IMR-90 (cell line): ENCODE measurements at regions not wholly inside any gene's neighbourhood (a gene's known extent, or its start where the extent isn't known, plus 50 kb on each side); places are given as distances from the start of the nearest gene placed in this dataset.

Source experiments
- ATAC-seq: fragments of 200-7000 bp; cut with Tn5 transposase; 2 replicates; pipeline ENCODE4 v1.9.1; 2020; ENCODE audit warnings: low read depth, mild to moderate bottlenecking, moderate library complexity
- BruUV-seq: library from RNA; stranded (reverse); fragments of 400-500 nt; replicated peaks from 2 replicates; lab custom pipeline; 2021; lab: Mats Ljungman, UMichigan
- CTCF ChIA-PET: fragments of 300-600 bp; formaldehyde crosslinking; extraction: SDS; loops from one replicate; lab custom pipeline; 2021; ENCODE audit warnings: antibody characterized with exemption; lab: Yijun Ruan, JAX
- POLR2A ChIA-PET: fragments of 300-600 bp; sonication (Branson Sonifier 250); formaldehyde crosslinking; loops from one replicate; lab custom pipeline; 2022; ENCODE audit warnings: antibody characterized with exemption; ENCODE audit not compliant: unreplicated experiment; lab: Charles Lee
- DNase-seq: peaks from one replicate; pipeline ENCODE4 v3.0.0; 2013
- H2AFZ ChIP-seq: replicated peaks from 2 replicates; pipeline ENCODE3; 2013; ENCODE audit warnings: low read length, mild to moderate bottlenecking; ENCODE audit not compliant: poor library complexity
- H2AK5ac ChIP-seq: 2 replicates; pipeline ENCODE4 v1.6.1; 2013; ENCODE audit warnings: low read depth, low read length, inconsistent platforms
- H2AK9ac ChIP-seq: replicated peaks from 2 replicates; pipeline ENCODE3; 2013; ENCODE audit warnings: mild to moderate bottlenecking, low read depth, low read length, moderate library complexity; ENCODE audit not compliant: poor library complexity
- H2BK120ac ChIP-seq: 2 replicates; pipeline ENCODE4 v1.6.1; 2013; ENCODE audit warnings: low read depth, low read length, inconsistent platforms
- H2BK15ac ChIP-seq: 3 replicates; pipeline ENCODE4 v1.6.1; 2013; ENCODE audit warnings: low read depth, low read length, inconsistent platforms
- H2BK20ac ChIP-seq: 2 replicates; pipeline ENCODE4 v1.6.1; 2013; ENCODE audit warnings: low read depth, mild to moderate bottlenecking, inconsistent platforms, low read length, moderate library complexity
- H2BK5ac ChIP-seq: 2 replicates; pipeline ENCODE4 v1.6.1; 2013; ENCODE audit warnings: mild to moderate bottlenecking, low read depth, low read length, inconsistent platforms; ENCODE audit not compliant: poor library complexity, severe bottlenecking
- H3K14ac ChIP-seq: replicated peaks from 2 replicates; pipeline ENCODE4 v1.6.1; 2013; ENCODE audit warnings: low read depth, low read length, inconsistent platforms
- H3K18ac ChIP-seq: 2 replicates; pipeline ENCODE4 v1.6.1; 2013; ENCODE audit warnings: low read depth, low read length, control low read depth
- H3K23ac ChIP-seq: 2 replicates; pipeline ENCODE4 v1.6.1; 2013; ENCODE audit warnings: low read depth, low read length, inconsistent platforms
- H3K27ac ChIP-seq: 2 replicates; pipeline ENCODE4 v1.5.1; 2013; ENCODE audit warnings: mild to moderate bottlenecking, control low read depth, low read length; ENCODE audit not compliant: insufficient read depth
- H3K27me3 ChIP-seq: 2 replicates; pipeline ENCODE4 v1.6.1; 2013; ENCODE audit warnings: low read length; ENCODE audit not compliant: control insufficient read depth, insufficient read depth
- H3K36me3 ChIP-seq: 2 replicates; pipeline ENCODE4 v1.6.1; 2013; ENCODE audit warnings: low read length, mixed read lengths; ENCODE audit not compliant: control insufficient read depth, insufficient read depth
- H3K4ac ChIP-seq: 2 replicates; pipeline ENCODE4 v1.6.1; 2013; ENCODE audit warnings: low read depth, low read length, inconsistent platforms
- H3K4me1 ChIP-seq: 2 replicates; pipeline ENCODE4 v1.6.1; 2013; ENCODE audit warnings: low read length, mixed read lengths; ENCODE audit not compliant: control insufficient read depth, insufficient read depth
- H3K4me2 ChIP-seq: 2 replicates; pipeline ENCODE4 v1.6.1; 2013; ENCODE audit warnings: low read depth, mild to moderate bottlenecking, control low read depth, low read length, moderate library complexity
- H3K4me3 ChIP-seq: 2 replicates; pipeline ENCODE4 v1.5.1; 2013; ENCODE audit warnings: low read depth, mild to moderate bottlenecking, control low read depth, low read length, moderate library complexity; ENCODE audit not compliant: insufficient read depth
- H3K56ac ChIP-seq: 2 replicates; pipeline ENCODE4 v1.6.1; 2013; ENCODE audit warnings: low read length, inconsistent platforms; ENCODE audit not compliant: insufficient read depth; ENCODE audit errors: extremely low read depth
- H3K79me1 ChIP-seq, 2 experiments: 2 replicates each; pipeline ENCODE4 v1.6.1; 2013; ENCODE audit warnings: low read length in 2 of 2, inconsistent platforms in 1 of 2, low read depth in 1 of 2
- H3K9ac ChIP-seq: 2 replicates; pipeline ENCODE4 v1.6.1; 2013; ENCODE audit warnings: low read depth, low read length, control low read depth
- H3K9me1 ChIP-seq: 2 replicates; pipeline ENCODE4 v1.6.1; 2013; ENCODE audit warnings: low read length, inconsistent platforms; ENCODE audit not compliant: insufficient read depth
- H3K9me3 ChIP-seq: 2 replicates; pipeline ENCODE4 v1.6.1; 2013; ENCODE audit warnings: low read length; ENCODE audit not compliant: control insufficient read depth, insufficient read depth
- H4K20me1 ChIP-seq: 2 replicates; pipeline ENCODE4 v1.6.1; 2013; ENCODE audit warnings: low read length, inconsistent platforms; ENCODE audit not compliant: insufficient read depth
- H4K5ac ChIP-seq: 2 replicates; pipeline ENCODE4 v1.6.1; 2013; ENCODE audit warnings: mild to moderate bottlenecking, low read depth, low read length, control low read depth
- H4K8ac ChIP-seq, 2 experiments: 2 replicates each; pipeline ENCODE4 v1.6.1; 2013; ENCODE audit warnings: low read depth in 2 of 2, low read length in 2 of 2, control low read depth in 1 of 2, inconsistent platforms in 1 of 2
- H4K91ac ChIP-seq: 2 replicates; pipeline ENCODE4 v1.6.1; 2013; ENCODE audit warnings: low read depth, low read length, inconsistent platforms; ENCODE audit not compliant: insufficient read depth
- BHLHE40 ChIP-seq: fragments of 150-350 bp; IDR thresholded peaks from 2 replicates; pipeline ENCODE4 v1.6.1; 2016; ENCODE audit warnings: mild to moderate bottlenecking, low read depth, low read length
- CEBPB ChIP-seq: IDR thresholded peaks from 2 replicates; pipeline ENCODE4 v1.6.1; 2012; ENCODE audit warnings: low read depth, low read length, improper control_type of control experiment
- CHD1 ChIP-seq: IDR thresholded peaks from 2 replicates; pipeline ENCODE4 v1.6.1; 2012; ENCODE audit warnings: low read depth, low read length, improper control_type of control experiment
- CTCF ChIP-seq: conservative IDR thresholded peaks from 2 replicates; pipeline ENCODE4 v1.5.1; 2012; ENCODE audit warnings: mild to moderate bottlenecking, low read depth, low read length, improper control_type of control experiment
- ELK1 ChIP-seq: fragments of 150-350 bp; IDR thresholded peaks from 2 replicates; pipeline ENCODE4 v1.6.1; 2016; ENCODE audit warnings: low read depth, mild to moderate bottlenecking, low read length, moderate library complexity, borderline replicate concordance
- FOS ChIP-seq: fragments of 150-350 bp; IDR thresholded peaks from 2 replicates; pipeline ENCODE4 v1.6.1; 2016; ENCODE audit warnings: low read depth, low read length
- MAFK ChIP-seq: IDR thresholded peaks from 2 replicates; pipeline ENCODE4 v1.6.1; 2012; ENCODE audit warnings: low read depth, low read length, improper control_type of control experiment
- MAZ ChIP-seq: IDR thresholded peaks from 2 replicates; pipeline ENCODE4 v1.6.1; 2012; ENCODE audit warnings: low read depth, mild to moderate bottlenecking, low read length, improper control_type of control experiment, moderate library complexity, borderline replicate concordance
- MXI1 ChIP-seq: IDR thresholded peaks from 2 replicates; pipeline ENCODE4 v1.6.1; 2012; ENCODE audit warnings: low read depth, mild to moderate bottlenecking, low read length, moderate library complexity, borderline replicate concordance
- NFE2L2 ChIP-seq: fragments of 150-350 bp; IDR thresholded peaks from 2 replicates; pipeline ENCODE4 v1.6.1; 2016; ENCODE audit warnings: low read depth, mild to moderate bottlenecking, low read length
- POLR2A ChIP-seq: IDR thresholded peaks from 2 replicates; pipeline ENCODE4 v1.6.1; 2012; ENCODE audit warnings: mild to moderate bottlenecking, low read depth, low read length
- RAD21 ChIP-seq: IDR thresholded peaks from 2 replicates; pipeline ENCODE4 v1.6.1; 2012; ENCODE audit warnings: low read length, improper control_type of control experiment
- RCOR1 ChIP-seq: IDR thresholded peaks from 2 replicates; pipeline ENCODE4 v1.6.1; 2012; ENCODE audit warnings: mild to moderate bottlenecking, low read length, improper control_type of control experiment; ENCODE audit not compliant: insufficient replicate concordance
- RFX5 ChIP-seq: IDR thresholded peaks from 2 replicates; pipeline ENCODE4 v1.8.0; 2012; ENCODE audit warnings: low read depth, mild to moderate bottlenecking, low read length, moderate library complexity
- SMC3 ChIP-seq: fragments of 150-350 bp; IDR thresholded peaks from 2 replicates; pipeline ENCODE4 v1.6.1; 2016; ENCODE audit warnings: low read depth, mild to moderate bottlenecking, antibody characterized with exemption, low read length, moderate library complexity
- USF2 ChIP-seq: fragments of 150-350 bp; IDR thresholded peaks from 2 replicates; pipeline ENCODE4 v1.6.1; 2017; ENCODE audit warnings: mild to moderate bottlenecking, antibody characterized with exemption, low read length, low read depth
- WGBS, 2 experiments: methylation state at CpG; one replicate each; pipeline versions ENCODE4 v1.1.5 to v1.1.7; 2013; ENCODE audit warnings: missing lambda C conversion rate in 2 of 2; ENCODE audit not compliant: insufficient read length in 1 of 2; ENCODE audit errors: extremely low coverage in 2 of 2; 5-methylcytosine and 5-hydroxymethylcytosine counted together
- dilution Hi-C: fragments of 300-500 bp; cut with HindIII; formaldehyde crosslinking; loops from one replicate; pipeline ENCODE4 v1.14.3; 2018; ENCODE audit warnings: low sequenced_read_pairs; ENCODE audit not compliant: unreplicated experiment
- in situ Hi-C: fragments of 300-500 bp; cut with MboI; formaldehyde crosslinking; loops from 3 replicates; pipeline ENCODE4 v1.14.3; 2019; ENCODE audit warnings: low sequenced_read_pairs, inconsistent platforms, mixed read lengths
- intact Hi-C: fragments of 100-400 bp; cut with micrococcal nuclease; formaldehyde crosslinking; loops from 2 replicates; pipeline ENCODE4 v1.10.0; 2022

GRCh38 chr18:66438711-66439536 lies 165.0 kb downstream of the CDH19 start:
- in situ Hi-C loops: no loop called here
- intact Hi-C loops: no loop called here
- ChIA-PET CTCF (no interaction called here), POLR2A (no interaction called here)
- TF ChIP-seq RAD21 (no peak), NFE2L2 (no peak), MAFK (no peak), MAZ (no peak), POLR2A (no peak), CHD1 (no peak), MXI1 (no peak), ELK1 (no peak), USF2 (no peak), SMC3 (no peak), RFX5 (no peak), FOS (no peak), CTCF (no peak), CEBPB (no peak), RCOR1 (no peak), BHLHE40 (no peak)
- no peak overlapping the region for H3K18ac ChIP-seq
- no peaks in the 10 kb centered on the region for H3K9me1 ChIP-seq
- H3K4me1 ChIP-seq: no peaks in the 10 kb centered on the region
- peaks cover 12% of the 10 kb centered on the region for H3K9me3 ChIP-seq
- H4K91ac ChIP-seq: no peak overlapping the region
- DNase-seq: no peak
- no peak overlapping the region for H3K14ac ChIP-seq
- H2AFZ ChIP-seq: no peak overlapping the region
- no peaks in the 10 kb centered on the region for H3K36me3 ChIP-seq
- H4K20me1 ChIP-seq: no peaks in the 10 kb centered on the region
- H3K79me1 ChIP-seq: no peaks in the 10 kb centered on the region
- H3K23ac ChIP-seq: no peak overlapping the region
- no peak overlapping the region for H2AK5ac ChIP-seq
- no TSS peak for BruUV-seq
- H2BK5ac ChIP-seq: no peak overlapping the region
- no peaks in the 10 kb centered on the region for H3K27me3 ChIP-seq
- no peak overlapping the region for H3K9ac ChIP-seq
- no peak for ATAC-seq
- 40% methylated on average over 1 of the region's 1 CpG; no CpG with 5 or more reads in 1 of the 2 experiments for WGBS, 2 experiments
- no peak overlapping the region for H3K4ac ChIP-seq
- no peak overlapping the region for H2BK15ac ChIP-seq
- no peak overlapping the region for H3K4me3 ChIP-seq
- no peak overlapping the region for H3K4me2 ChIP-seq
- H3K27ac ChIP-seq: no peak overlapping the region
- no peak overlapping the region for H2AK9ac ChIP-seq
- no peak overlapping the region for H3K56ac ChIP-seq
- H2BK120ac ChIP-seq: no peak overlapping the region
- no peak overlapping the region for H4K5ac ChIP-seq
- H2BK20ac ChIP-seq: no peak overlapping the region
- dilution Hi-C loops: no loop called here
- no peak overlapping the region for H4K8ac ChIP-seq
